ENCODE measurements at regions not wholly inside any gene's neighbourhood (a gene's known extent, or its start where the extent isn't known, plus 50 kb on each side); places are given as distances from the start of the nearest gene placed in this dataset.

GRCh38 chr9:107994648-107995047 lies 505.1 kb upstream of the KLF4 start:
- H2BK12ac ChIP-seq (ENCODE audit: low read length in 2 of 2) = no peak overlapping the region
- peaks cover 1% of the 10 kb centered on the region for H3K4me1 ChIP-seq (ENCODE audit: control insufficient read depth, insufficient read depth, low read depth, low read length)
- H3K14ac ChIP-seq (ENCODE audit: low read length in 2 of 2) = no peak overlapping the region
- no peaks in the 10 kb centered on the region for H3K79me1 ChIP-seq (replicated peaks; ENCODE audit: low read length, poor library complexity, severe bottlenecking)
- no peak overlapping the region for H2BK120ac ChIP-seq (ENCODE audit: low read depth, low read length)
- 82% methylated on average over 2 of the region's 2 CpGs for WGBS
- H3K4ac ChIP-seq (ENCODE audit: low read depth in 1 of 2, low read length in 2 of 2) = no peak overlapping the region
- no peak overlapping the region for H4K8ac ChIP-seq (ENCODE audit: low read length)
- H2AK5ac ChIP-seq (ENCODE audit: low read length, severe bottlenecking) = no peak overlapping the region
- H3K9ac ChIP-seq (ENCODE audit: low read length) = no peak overlapping the region
- no peak overlapping the region for H2AFZ ChIP-seq (ENCODE audit: low read depth, low read length)
- no peak overlapping the region for H3K18ac ChIP-seq (ENCODE audit: low read depth in 1 of 2, low read length in 2 of 2)
- no peak overlapping the region for H3K4me3 ChIP-seq (ENCODE audit: insufficient read depth in 1 of 2, low read depth in 1 of 2, low read length in 2 of 2)
- H3K23ac ChIP-seq (ENCODE audit: low read length in 2 of 2) = no peak overlapping the region
- H2BK5ac ChIP-seq (ENCODE audit: low read depth, low read length, poor library complexity, severe bottlenecking) = no peak overlapping the region
- H3K9me3 ChIP-seq (ENCODE audit: control insufficient read depth, low read length) = no peaks in the 10 kb centered on the region
- no peaks in the 10 kb centered on the region for H3K27me3 ChIP-seq (ENCODE audit: control insufficient read depth in 1 of 2, insufficient read depth in 1 of 2, low read length in 2 of 2)
- H2BK15ac ChIP-seq (ENCODE audit: low read depth, poor library complexity, severe bottlenecking) = no peak overlapping the region
- no peaks in the 10 kb centered on the region for H3K36me3 ChIP-seq (ENCODE audit: control insufficient read depth in 1 of 2, insufficient read depth in 2 of 2, low read depth in 1 of 2, low read length in 2 of 2)
- H4K91ac ChIP-seq (ENCODE audit: low read length) = no peak overlapping the region
- H3K4me2 ChIP-seq (ENCODE audit: low read length, poor library complexity, severe bottlenecking) = no peak overlapping the region
- H3K27ac ChIP-seq (ENCODE audit: low read length, poor library complexity, severe bottlenecking) = no peak overlapping the region
- no peak for DNase-seq

- H2BK5ac ChIP-seq (ENCODE audit: low read depth, low read length, poor library complexity, severe bottlenecking) = no peak overlapping the region
- no peak overlapping the region for H2AFZ ChIP-seq (ENCODE audit: low read depth, low read length)
These were observed 502.7 kb upstream of the KLF4 start for GRCh38 chr9:107992271-107992670.

GRCh38 chr9:107991581-107991980 lies 502.0 kb upstream of the KLF4 start:
- Histone ChIP-seq H3K23ac (ENCODE audit: low read length in 2 of 2) (no peak overlapping the region), H2BK12ac (ENCODE audit: low read length in 2 of 2) (no peak overlapping the region), H3K9ac (ENCODE audit: low read length) (no peak overlapping the region), H2BK15ac (ENCODE audit: low read depth, poor library complexity, severe bottlenecking) (no peak overlapping the region), H2BK120ac (ENCODE audit: low read depth, low read length) (no peak overlapping the region), H4K91ac (ENCODE audit: low read length) (no peak overlapping the region), H3K14ac (ENCODE audit: low read length in 2 of 2) (no peak overlapping the region), H2BK5ac (ENCODE audit: low read depth, low read length, poor library complexity, severe bottlenecking) (no peak overlapping the region), H3K36me3 (ENCODE audit: control insufficient read depth in 1 of 2, insufficient read depth in 2 of 2, low read depth in 1 of 2, low read length in 2 of 2) (no peaks in the 10 kb centered on the region), H3K4me3 (ENCODE audit: insufficient read depth in 1 of 2, low read depth in 1 of 2, low read length in 2 of 2) (no peak overlapping the region), H3K9me3 (ENCODE audit: control insufficient read depth, low read length) (no peaks in the 10 kb centered on the region), H3K4me1 (ENCODE audit: control insufficient read depth, insufficient read depth, low read depth, low read length) (peaks cover 1% of the 10 kb centered on the region), H2AFZ (ENCODE audit: low read depth, low read length) (no peak overlapping the region), H2AK5ac (ENCODE audit: low read length, severe bottlenecking) (no peak overlapping the region), H3K4ac (ENCODE audit: low read depth in 1 of 2, low read length in 2 of 2) (no peak overlapping the region), H3K18ac (ENCODE audit: low read depth in 1 of 2, low read length in 2 of 2) (no peak overlapping the region), H4K8ac (ENCODE audit: low read length) (no peak overlapping the region), H3K79me1 (replicated peaks; ENCODE audit: low read length, poor library complexity, severe bottlenecking) (no peaks in the 10 kb centered on the region), H3K27ac (ENCODE audit: low read length, poor library complexity, severe bottlenecking) (no peak overlapping the region), H3K27me3 (ENCODE audit: control insufficient read depth in 1 of 2, insufficient read depth in 1 of 2, low read length in 2 of 2) (no peaks in the 10 kb centered on the region), H3K4me2 (ENCODE audit: low read length, poor library complexity, severe bottlenecking) (no peak overlapping the region)
- 82% methylated on average over 4 of the region's 4 CpGs for WGBS
- no peak for DNase-seq

More at GRCh38 chr9:107992271-107992670, 502.7 kb upstream of the KLF4 start:
- no peak overlapping the region for H3K4ac ChIP-seq (ENCODE audit: low read depth in 1 of 2, low read length in 2 of 2)
- DNase-seq = no peak
- H3K27me3 ChIP-seq (ENCODE audit: control insufficient read depth in 1 of 2, insufficient read depth in 1 of 2, low read length in 2 of 2) = no peaks in the 10 kb centered on the region
- H3K79me1 ChIP-seq (replicated peaks; ENCODE audit: low read length, poor library complexity, severe bottlenecking) = no peaks in the 10 kb centered on the region
- peaks cover 1% of the 10 kb centered on the region for H3K4me1 ChIP-seq (ENCODE audit: control insufficient read depth, insufficient read depth, low read depth, low read length)
- H3K4me2 ChIP-seq (ENCODE audit: low read length, poor library complexity, severe bottlenecking) = no peak overlapping the region
- H3K27ac ChIP-seq (ENCODE audit: low read length, poor library complexity, severe bottlenecking) = no peak overlapping the region
- no peak overlapping the region for H4K8ac ChIP-seq (ENCODE audit: low read length)
- H3K9ac ChIP-seq (ENCODE audit: low read length) = no peak overlapping the region
- H3K4me3 ChIP-seq (ENCODE audit: insufficient read depth in 1 of 2, low read depth in 1 of 2, low read length in 2 of 2) = no peak overlapping the region
- no peak overlapping the region for H3K18ac ChIP-seq (ENCODE audit: low read depth in 1 of 2, low read length in 2 of 2)
- H2BK12ac ChIP-seq (ENCODE audit: low read length in 2 of 2) = no peak overlapping the region
- no peak overlapping the region for H2AK5ac ChIP-seq (ENCODE audit: low read length, severe bottlenecking)
- H3K14ac ChIP-seq (ENCODE audit: low read length in 2 of 2) = no peak overlapping the region
- H2BK120ac ChIP-seq (ENCODE audit: low read depth, low read length) = no peak overlapping the region
- 100% methylated on average over 1 of the region's 2 CpGs for WGBS
- H3K23ac ChIP-seq (ENCODE audit: low read length in 2 of 2) = no peak overlapping the region
- H3K36me3 ChIP-seq (ENCODE audit: control insufficient read depth in 1 of 2, insufficient read depth in 2 of 2, low read depth in 1 of 2, low read length in 2 of 2) = no peaks in the 10 kb centered on the region
- H4K91ac ChIP-seq (ENCODE audit: low read length) = no peak overlapping the region
- no peak overlapping the region for H2BK15ac ChIP-seq (ENCODE audit: low read depth, poor library complexity, severe bottlenecking)
- H3K9me3 ChIP-seq (ENCODE audit: control insufficient read depth, low read length) = no peaks in the 10 kb centered on the region

GRCh38 chr9:107989544-107989943 lies 500.0 kb upstream of the KLF4 start:
- Histone ChIP-seq H3K9ac (ENCODE audit: low read length) (no peak overlapping the region), H3K27ac (ENCODE audit: low read length, poor library complexity, severe bottlenecking) (no peak overlapping the region), H3K4ac (ENCODE audit: low read depth in 1 of 2, low read length in 2 of 2) (no peak overlapping the region), H3K14ac (ENCODE audit: low read length in 2 of 2) (no peak overlapping the region), H3K27me3 (ENCODE audit: control insufficient read depth in 1 of 2, insufficient read depth in 1 of 2, low read length in 2 of 2) (no peaks in the 10 kb centered on the region), H3K4me3 (ENCODE audit: insufficient read depth in 1 of 2, low read depth in 1 of 2, low read length in 2 of 2) (no peak overlapping the region), H2BK5ac (ENCODE audit: low read depth, low read length, poor library complexity, severe bottlenecking) (no peak overlapping the region), H2BK120ac (ENCODE audit: low read depth, low read length) (no peak overlapping the region), H3K23ac (ENCODE audit: low read length in 2 of 2) (no peak overlapping the region), H3K36me3 (ENCODE audit: control insufficient read depth in 1 of 2, insufficient read depth in 2 of 2, low read depth in 1 of 2, low read length in 2 of 2) (no peaks in the 10 kb centered on the region), H2BK12ac (ENCODE audit: low read length in 2 of 2) (no peak overlapping the region), H4K91ac (ENCODE audit: low read length) (no peak overlapping the region), H4K8ac (ENCODE audit: low read length) (no peak overlapping the region), H3K4me1 (ENCODE audit: control insufficient read depth, insufficient read depth, low read depth, low read length) (peaks cover 1% of the 10 kb centered on the region), H3K4me2 (ENCODE audit: low read length, poor library complexity, severe bottlenecking) (no peak overlapping the region), H3K18ac (ENCODE audit: low read depth in 1 of 2, low read length in 2 of 2) (no peak overlapping the region), H2AFZ (ENCODE audit: low read depth, low read length) (no peak overlapping the region), H3K9me3 (ENCODE audit: control insufficient read depth, low read length) (no peaks in the 10 kb centered on the region), H2AK5ac (ENCODE audit: low read length, severe bottlenecking) (no peak overlapping the region), H2BK15ac (ENCODE audit: low read depth, poor library complexity, severe bottlenecking) (no peak overlapping the region), H3K79me1 (replicated peaks; ENCODE audit: low read length, poor library complexity, severe bottlenecking) (no peaks in the 10 kb centered on the region)
- DNase-seq = peak; percentile 29
- 98% methylated on average over 2 of the region's 2 CpGs for WGBS
